K562 (cell line): ENCODE measurements at regions not wholly inside any gene's neighbourhood (a gene's known extent, or its start where the extent isn't known, plus 50 kb on each side); places are given as distances from the start of the nearest gene placed in this dataset.

Source experiments
- ATAC-seq: fragments of 200-7000 bp; cut with Tn5 transposase; 3 replicates; pipeline ENCODE4 v1.9.1; 2020; ENCODE audit warnings: moderate library complexity
- BruUV-seq: library from RNA; stranded (reverse); fragments of 400-500 nt; replicated peaks from 2 replicates; lab custom pipeline; 2021; lab: Mats Ljungman, UMichigan
- CTCF ChIA-PET: fragments of 300-600 bp; formaldehyde crosslinking; extraction: SDS; loops from one replicate; lab custom pipeline; 2021; ENCODE audit warnings: low intra/inter-chr PET ratio; lab: Yijun Ruan, JAX
- POLR2A ChIA-PET: fragments of 300-600, 350-650 bp; sonication (Branson Sonifier 250); formaldehyde crosslinking; extraction: SDS; loops from one replicate; lab custom pipeline; 2021; ENCODE audit warnings: antibody characterized with exemption, inconsistent platforms; lab: Yijun Ruan, JAX
- DNase-seq, 4 experiments: peaks; one replicate each; pipeline versions ENCODE4 v3.0.0 to v3.0.0-alpha.2; 2011 to 2018; ENCODE audit warnings: low spot score in 3 of 4, mixed read lengths in 3 of 4; ENCODE audit errors: extremely low read depth in 1 of 4
- FAIRE-seq: peaks from 2 replicates; lab custom pipeline; 2011; peaks lifted over from hg19 to GRCh38; lab: Jason Lieb, UNC
- H2AFZ ChIP-seq: 2 replicates; pipeline ENCODE4 v1.6.0; 2011; ENCODE audit warnings: low read depth, low read length, control low read depth, inconsistent platforms
- H3K27ac ChIP-seq: fragments of 200-600 bp; 3 replicates; pipeline ENCODE4 v1.8.0; 2011; ENCODE audit warnings: low read depth, mild to moderate bottlenecking, control low read depth, inconsistent platforms, low read length, moderate library complexity, mixed read lengths; ENCODE audit errors: extremely low read depth
- H3K27me3 ChIP-seq, 2 experiments: fragments of 300-600 bp in 1 of 2; 2 replicates in 1 of 2; 3 replicates in 1 of 2; pipeline versions ENCODE4 v1.6.0 to v1.8.0; 2011; ENCODE audit warnings: inconsistent platforms in 2 of 2, low read length in 2 of 2, mild to moderate bottlenecking in 1 of 2, mixed read lengths in 1 of 2, moderate library complexity in 1 of 2; ENCODE audit not compliant: control insufficient read depth in 2 of 2, insufficient read depth in 2 of 2
- H3K36me3 ChIP-seq: fragments of 300-600 bp; 3 replicates; pipeline ENCODE4 v1.8.0; 2011; ENCODE audit warnings: mild to moderate bottlenecking, low read length, inconsistent platforms; ENCODE audit not compliant: control insufficient read depth, insufficient read depth
- H3K4me1 ChIP-seq, 2 experiments: fragments of 200-600 bp in 1 of 2; replicated peaks in 1 of 2; 2 replicates in 1 of 2; 3 replicates in 1 of 2; pipeline versions ENCODE4 v1.5.1 to v1.8.0; 2011; ENCODE audit warnings: inconsistent platforms in 2 of 2, low read length in 2 of 2, mild to moderate bottlenecking in 1 of 2, mixed read lengths in 1 of 2, moderate library complexity in 1 of 2; ENCODE audit not compliant: control insufficient read depth in 2 of 2, insufficient read depth in 2 of 2
- H3K4me2 ChIP-seq: 2 replicates; pipeline ENCODE4 v1.6.1; 2011; ENCODE audit warnings: low read length, control low read depth, inconsistent platforms, mixed read lengths; ENCODE audit not compliant: insufficient read depth
- H3K4me3 ChIP-seq: fragments of 200-600 bp; sonication (generic), shearing (Covaris generic); 2 replicates; pipeline ENCODE4 v1.5.1; 2016; ENCODE audit warnings: control low read depth, inconsistent platforms
- H3K79me2 ChIP-seq: fragments of 200-600 bp; 3 replicates; pipeline ENCODE4 v1.8.0; 2011; ENCODE audit warnings: low read length, inconsistent platforms; ENCODE audit not compliant: control insufficient read depth, insufficient read depth
- H3K9ac ChIP-seq, 2 experiments: 2 replicates each; pipeline versions ENCODE4 v1.6.0 to v1.6.1; 2011; ENCODE audit warnings: low read depth in 2 of 2, low read length in 2 of 2, control low read depth in 1 of 2, inconsistent platforms in 1 of 2, mild to moderate bottlenecking in 1 of 2, mixed read lengths in 1 of 2; ENCODE audit not compliant: insufficient read depth in 1 of 2
- H3K9me1 ChIP-seq: one replicate; pipeline ENCODE4 v1.6.0; 2011; ENCODE audit warnings: inconsistent platforms, mild to moderate bottlenecking, low read length, moderate library complexity; ENCODE audit not compliant: control insufficient read depth, insufficient read depth
- H3K9me3 ChIP-seq: replicated peaks from 2 replicates; pipeline ENCODE4 v1.5.1; 2011; ENCODE audit warnings: low read depth, low read length, inconsistent platforms; ENCODE audit not compliant: control insufficient read depth, insufficient read depth
- H4K20me1 ChIP-seq: replicated peaks from 2 replicates; pipeline ENCODE4 v1.6.1; 2011; ENCODE audit warnings: low read length, inconsistent platforms, mixed read lengths; ENCODE audit not compliant: control insufficient read depth, insufficient read depth
- CEBPG ChIP-seq, 3 experiments: fragments of 200-800 bp in 1 of 3; sonication (Bioruptor generic) in 1 of 3; sonication (generic) in 1 of 3; formaldehyde crosslinking in 1 of 3; IDR thresholded peaks in 2 of 3; conservative IDR thresholded peaks in 1 of 3; 2 replicates each; pipeline versions ENCODE4 v1.6.1 to v1.8.0; 2016 to 2022; ENCODE audit warnings: missing compliant biosample characterization in 2 of 3, missing genetic modification characterization in 2 of 3, mild to moderate bottlenecking in 1 of 3, missing genetic modification reagents in 1 of 3
- DPF2 ChIP-seq: fragments of 450-650 bp; IDR thresholded peaks from 2 replicates; pipeline ENCODE4 v1.6.1; 2016
- EZH2 ChIP-seq: IDR thresholded peaks from 2 replicates; pipeline ENCODE4 v1.6.1; 2012; ENCODE audit warnings: low read depth, mild to moderate bottlenecking, inconsistent platforms, low read length, borderline replicate concordance
- HLTF ChIP-seq: fragments of 450-650 bp; IDR thresholded peaks from 2 replicates; pipeline ENCODE4 v1.6.1; 2016
- NUFIP1 ChIP-seq: fragments of 450-650 bp; IDR thresholded peaks from 2 replicates; pipeline ENCODE4 v1.6.1; 2018; ENCODE audit not compliant: partially characterized antibody
- ZNF24 ChIP-seq: fragments of 450-650 bp; IDR thresholded peaks from 2 replicates; pipeline ENCODE4 v1.6.1; 2016
- ZNF644 ChIP-seq: fragments of 200-800 bp; sonication (Bioruptor generic); IDR thresholded peaks from 2 replicates; pipeline ENCODE4 v1.6.1; 2016; ENCODE audit warnings: low read depth, missing genetic modification characterization, missing compliant biosample characterization
- ZNF696 ChIP-seq: fragments of 250-450 bp; sonication (Bioruptor Pico); conservative IDR thresholded peaks from 2 replicates; pipeline ENCODE4 v1.4.0; 2020; ENCODE audit warnings: mild to moderate bottlenecking, moderate library complexity
- WGBS: fragments of 100-300 bp; shearing (Covaris generic); methylation state at CpG from one replicate; pipeline ENCODE4 v1.1.6; 2016; ENCODE audit warnings: low coverage, mixed read lengths; ENCODE audit not compliant: insufficient coverage; ENCODE audit errors: missing lambda C conversion rate; 5-methylcytosine and 5-hydroxymethylcytosine counted together
- in situ Hi-C: fragments of 300-500 bp; cut with MboI; formaldehyde crosslinking; loops from 4 replicates; pipeline ENCODE4 v1.15.0; 2018; ENCODE audit warnings: inconsistent platforms, mixed read lengths
- intact Hi-C: fragments of 100-400 bp; cut with micrococcal nuclease; formaldehyde crosslinking; loops from 2 replicates; pipeline ENCODE4 v1.14.2; 2022
- TF ChIP-seq, protein P1 (sequence below): sonication (generic); formaldehyde crosslinking; IDR thresholded peaks from 2 replicates; pipeline ENCODE4 v1.8.0; 2022; ENCODE audit warnings: mild to moderate bottlenecking, low read depth, missing genetic modification reagents
- TF ChIP-seq, protein P2 (sequence below): sonication (generic); formaldehyde crosslinking; IDR thresholded peaks from 2 replicates; pipeline ENCODE4 v1.8.1; 2023; ENCODE audit warnings: mild to moderate bottlenecking, missing genetic modification reagents
- TF ChIP-seq, protein P3 (sequence below): fragments of 450-650 bp; IDR thresholded peaks from 2 replicates; pipeline ENCODE4 v1.6.1; 2016; ENCODE audit warnings: antibody characterized with exemption

DNA sequence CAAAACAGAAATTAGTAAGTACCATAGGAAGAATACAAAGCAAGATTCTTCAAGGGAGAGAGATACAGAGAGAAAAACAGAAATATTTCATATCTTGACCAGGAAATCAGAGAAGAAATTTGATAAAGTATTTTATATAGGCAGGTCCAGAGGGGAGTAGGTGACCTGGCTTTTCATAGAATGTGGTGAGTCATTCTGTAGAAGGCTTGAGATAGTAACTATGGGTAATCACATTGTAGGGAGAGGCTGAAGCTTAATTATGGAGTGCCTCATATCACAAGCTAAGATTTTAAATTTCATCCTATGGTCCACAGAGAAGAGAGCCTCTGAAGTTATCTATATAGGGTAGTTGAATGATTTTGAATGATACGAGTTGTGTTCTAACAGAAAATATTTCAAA, 195.0 kb upstream of the CYRIA start:
- Histone ChIP-seq H3K4me1 (no peaks in the 10 kb centered on the region), H3K4me2 (no peak overlapping the region), H3K9me1 (no peaks in the 10 kb centered on the region), H3K9me3 (no peaks in the 10 kb centered on the region), H4K20me1 (no peaks in the 10 kb centered on the region), H3K79me2 (no peaks in the 10 kb centered on the region), H2AFZ (no peak overlapping the region), H3K27ac (no peak overlapping the region), H3K27me3 (no peaks in the 10 kb centered on the region), H3K4me3 (no peak overlapping the region), H3K9ac (no peak overlapping the region), H3K36me3 (no peaks in the 10 kb centered on the region)
- POLR2A ChIA-PET, result no interaction called here
- TF ChIP-seq CEBPG (CRISPR knock-in tag; IDR thresholded peaks at IDR 0.05) (no peak), CEBPG (tag; conservative IDR thresholded peaks at IDR 0.05 in 1 of 2, IDR thresholded peaks at IDR 0.05 in 1 of 2) (no peak), ZNF696 (CRISPR knock-in tag) (no peak), HLTF (no peak), EZH2 (no peak), ZNF24 (no peak), DPF2 (no peak), NUFIP1 (no peak), ZNF644 (tag) (no peak)
- TF ChIP-seq, protein P1, sequence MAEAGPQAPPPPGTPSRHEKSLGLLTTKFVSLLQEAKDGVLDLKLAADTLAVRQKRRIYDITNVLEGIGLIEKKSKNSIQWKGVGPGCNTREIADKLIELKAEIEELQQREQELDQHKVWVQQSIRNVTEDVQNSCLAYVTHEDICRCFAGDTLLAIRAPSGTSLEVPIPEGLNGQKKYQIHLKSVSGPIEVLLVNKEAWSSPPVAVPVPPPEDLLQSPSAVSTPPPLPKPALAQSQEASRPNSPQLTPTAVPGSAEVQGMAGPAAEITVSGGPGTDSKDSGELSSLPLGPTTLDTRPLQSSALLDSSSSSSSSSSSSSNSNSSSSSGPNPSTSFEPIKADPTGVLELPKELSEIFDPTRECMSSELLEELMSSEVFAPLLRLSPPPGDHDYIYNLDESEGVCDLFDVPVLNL (CRISPR knock-in tag), result no peak
- TF ChIP-seq, protein P2, sequence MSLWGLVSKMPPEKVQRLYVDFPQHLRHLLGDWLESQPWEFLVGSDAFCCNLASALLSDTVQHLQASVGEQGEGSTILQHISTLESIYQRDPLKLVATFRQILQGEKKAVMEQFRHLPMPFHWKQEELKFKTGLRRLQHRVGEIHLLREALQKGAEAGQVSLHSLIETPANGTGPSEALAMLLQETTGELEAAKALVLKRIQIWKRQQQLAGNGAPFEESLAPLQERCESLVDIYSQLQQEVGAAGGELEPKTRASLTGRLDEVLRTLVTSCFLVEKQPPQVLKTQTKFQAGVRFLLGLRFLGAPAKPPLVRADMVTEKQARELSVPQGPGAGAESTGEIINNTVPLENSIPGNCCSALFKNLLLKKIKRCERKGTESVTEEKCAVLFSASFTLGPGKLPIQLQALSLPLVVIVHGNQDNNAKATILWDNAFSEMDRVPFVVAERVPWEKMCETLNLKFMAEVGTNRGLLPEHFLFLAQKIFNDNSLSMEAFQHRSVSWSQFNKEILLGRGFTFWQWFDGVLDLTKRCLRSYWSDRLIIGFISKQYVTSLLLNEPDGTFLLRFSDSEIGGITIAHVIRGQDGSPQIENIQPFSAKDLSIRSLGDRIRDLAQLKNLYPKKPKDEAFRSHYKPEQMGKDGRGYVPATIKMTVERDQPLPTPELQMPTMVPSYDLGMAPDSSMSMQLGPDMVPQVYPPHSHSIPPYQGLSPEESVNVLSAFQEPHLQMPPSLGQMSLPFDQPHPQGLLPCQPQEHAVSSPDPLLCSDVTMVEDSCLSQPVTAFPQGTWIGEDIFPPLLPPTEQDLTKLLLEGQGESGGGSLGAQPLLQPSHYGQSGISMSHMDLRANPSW (CRISPR knock-in tag), result no peak
- TF ChIP-seq, protein P3, sequence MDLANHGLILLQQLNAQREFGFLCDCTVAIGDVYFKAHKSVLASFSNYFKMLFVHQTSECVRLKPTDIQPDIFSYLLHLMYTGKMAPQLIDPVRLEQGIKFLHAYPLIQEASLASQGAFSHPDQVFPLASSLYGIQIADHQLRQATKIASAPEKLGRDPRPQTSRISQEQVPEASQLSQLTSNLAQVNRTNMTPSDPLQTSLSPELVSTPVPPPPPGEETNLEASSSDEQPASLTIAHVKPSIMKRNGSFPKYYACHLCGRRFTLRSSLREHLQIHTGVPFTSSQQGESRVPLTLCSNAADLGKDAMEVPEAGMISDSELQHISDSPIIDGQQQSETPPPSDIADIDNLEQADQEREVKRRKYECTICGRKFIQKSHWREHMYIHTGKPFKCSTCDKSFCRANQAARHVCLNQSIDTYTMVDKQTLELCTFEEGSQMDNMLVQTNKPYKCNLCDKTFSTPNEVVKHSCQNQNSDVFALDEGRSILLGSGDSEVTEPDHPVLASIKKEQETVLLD, result no peak
- ATAC-seq, result no peak
- no peak for FAIRE-seq
- intact Hi-C loops (no loop called here), in situ Hi-C loops (no loop called here)
- CTCF ChIA-PET, result no interaction called here
- WGBS, result 0% methylated on average over 1 of the region's 1 CpG
- no TSS peak for BruUV-seq
- DNase-seq, result no peak
